ENCODE measurements at regions not wholly inside any gene's neighbourhood (a gene's known extent, or its start where the extent isn't known, plus 50 kb on each side); places are given as distances from the start of the nearest gene placed in this dataset.

GRCh38 chr11:71169313-71169712, 83.1 kb downstream of the SHANK2 start:
- H4K20me1 ChIP-seq (replicated peaks in 1 of 2; ENCODE audit: control insufficient read depth in 1 of 2, insufficient read depth in 2 of 2, low read length in 2 of 2): peaks cover 0 to 4% of the 10 kb centered on the region in 2 experiments

More at GRCh38 chr11:71169313-71169712, 83.1 kb downstream of the SHANK2 start:
- Histone ChIP-seq H3K4ac (replicated peaks; ENCODE audit: insufficient read length, low read depth, low read length) (no peak overlapping the region), H2AK5ac (ENCODE audit: low read depth, low read length) (no peak overlapping the region), H2BK5ac (ENCODE audit: low read depth, low read length) (no peak overlapping the region), H3K14ac (ENCODE audit: insufficient read length) (no peak overlapping the region), H3K4me3 (ENCODE audit: extremely low read depth in 1 of 4, insufficient read depth in 2 of 4, low read depth in 3 of 4, low read length in 4 of 4) (no peak overlapping the region), H3K23ac (ENCODE audit: insufficient read length) (no peak overlapping the region), H3K79me2 (ENCODE audit: control insufficient read depth in 1 of 2, insufficient read depth in 2 of 2, low read length in 2 of 2) (peaks cover 0 to 21% of the 10 kb centered on the region in 2 experiments; a peak in 1 of 4 replicates), H2AFZ (ENCODE audit: low read length) (no peak overlapping the region), H3K4me2 (ENCODE audit: insufficient read depth in 1 of 2, low read depth in 2 of 2, low read length in 2 of 2) (no peak overlapping the region), H3K9me3 (ENCODE audit: insufficient read depth in 2 of 2, low read depth in 1 of 2, low read length in 1 of 2) (peaks cover 0 to 3% of the 10 kb centered on the region in 2 experiments; a peak in 1 of 4 replicates), H2BK12ac (ENCODE audit: low read depth, low read length) (no peak overlapping the region), H3K18ac (ENCODE audit: extremely low read depth, low read length) (no peak overlapping the region), H3K9ac (replicated peaks in 1 of 4; ENCODE audit: extremely low read depth in 1 of 4, low read depth in 3 of 4, low read length in 3 of 4) (no peak overlapping the region), H2BK120ac (replicated peaks; ENCODE audit: low read depth, low read length) (no peak overlapping the region), H3K27me3 (replicated peaks in 1 of 4; ENCODE audit: control insufficient read depth in 3 of 4, extremely low read depth in 1 of 4, insufficient read depth in 3 of 4, low read length in 3 of 4) (no peaks in the 10 kb centered on the region), H3K79me1 (ENCODE audit: low read depth, low read length) (peaks cover 13% of the 10 kb centered on the region), H3K36me3 (ENCODE audit: control insufficient read depth in 2 of 4, insufficient read depth in 4 of 4, low read length in 3 of 4) (no peaks in the 10 kb centered on the region), H2BK20ac (ENCODE audit: low read length) (no peak overlapping the region), H3K27ac (ENCODE audit: low read depth, low read length) (no peak overlapping the region), H4K8ac (ENCODE audit: extremely low read depth, insufficient read depth, low read length) (no peak overlapping the region), H2BK15ac (ENCODE audit: low read length) (no peak overlapping the region), H4K5ac (ENCODE audit: insufficient read length, low read depth, low read length) (no peak overlapping the region), H3K23me2 (ENCODE audit: low read depth, low read length) (no peaks in the 10 kb centered on the region), H3K4me1 (replicated peaks in 1 of 4; ENCODE audit: control insufficient read depth in 3 of 4, insufficient read depth in 4 of 4, low read length in 3 of 4) (peaks cover 0 to 2% (median 0%) of the 10 kb centered on the region in 4 experiments; a peak in 1 of 7 replicates), H4K91ac (replicated peaks; ENCODE audit: insufficient read length, low read length) (no peak overlapping the region), H3K56ac (replicated peaks; ENCODE audit: insufficient read length, low read depth, low read length) (no peak overlapping the region)
- FAIRE-seq: no peak
- ChIA-PET POLR2A (ENCODE audit: partially characterized antibody) (interaction anchor here (1.4 kb wide), 1 partner anchor 81 kb away, joined by 4 read pairs; no protein-coding TSS in a partner anchor), CTCF (ENCODE audit: partially characterized antibody) (no interaction called here)
- no peak for TF ChIP-seq EP300 (IDR thresholded peaks at IDR 0.05; ENCODE audit: borderline replicate concordance in 1 of 2, low read depth in 2 of 2, low read length in 2 of 2)
- TF ChIP-seq SRF (IDR thresholded peaks at IDR 0.05; ENCODE audit: low read depth, low read length): no peak
- no peak for TF ChIP-seq TEAD4 (IDR thresholded peaks at IDR 0.05; ENCODE audit: low read depth, low read length)
- no peak for TF ChIP-seq TAF1 (IDR thresholded peaks at IDR 0.05; ENCODE audit: low read depth, low read length)
- no peak for TF ChIP-seq MAX (IDR thresholded peaks at IDR 0.05)
- TF ChIP-seq TCF12 (IDR thresholded peaks at IDR 0.05; ENCODE audit: low read depth, low read length): no peak
- no peak for TF ChIP-seq KDM5A (IDR thresholded peaks at IDR 0.05; ENCODE audit: low read length)
- TF ChIP-seq GABPA (IDR thresholded peaks at IDR 0.05; ENCODE audit: borderline replicate concordance, insufficient read depth, low read length): no peak
- TF ChIP-seq CREB1 (IDR thresholded peaks at IDR 0.05): no peak
- TF ChIP-seq KDM1A (IDR thresholded peaks at IDR 0.05; ENCODE audit: borderline replicate concordance, low read length): no peak
- no peak for TF ChIP-seq CTBP2 (IDR thresholded peaks at IDR 0.05; ENCODE audit: borderline replicate concordance, insufficient read depth, insufficient read length, low read length)
- no peak for TF ChIP-seq EZH2 (IDR thresholded peaks at IDR 0.05; ENCODE audit: low read depth, low read length, severe bottlenecking)
- no peak for TF ChIP-seq ATF3 (IDR thresholded peaks at IDR 0.05; ENCODE audit: insufficient read depth, low read depth, low read length)
- WGBS, 2 experiments (ENCODE audit: extremely low coverage in 1 of 2, insufficient coverage in 1 of 2, insufficient read length in 1 of 2, insufficient replicate concordance in 2 of 2, low coverage in 1 of 2, low lambda C conversion rate in 2 of 2, missing lambda C conversion rate in 1 of 2): 90% methylated on average over 8 of the region's 8 CpGs; no CpG with 5 or more reads in 1 of the 2 experiments
- DNase-seq (ENCODE audit: low read depth in 1 of 2, low spot score in 2 of 2): no peak

Measured in H1 (cell line).